ENCODE measurements at regions not wholly inside any gene's neighbourhood (a gene's known extent, or its start where the extent isn't known, plus 50 kb on each side); places are given as distances from the start of the nearest gene placed in this dataset.

GRCh38 chr21:15431053-15431452, 298.7 kb upstream of the USP25 start:
- peaks cover 0 to 4% of the 10 kb centered on the region in 2 experiments; a peak in 1 of 5 replicates for H3K27me3 ChIP-seq (ENCODE audit: control insufficient read depth in 2 of 2, insufficient read depth in 2 of 2, low read length in 2 of 2)
- H3K9me1 ChIP-seq (ENCODE audit: control insufficient read depth, insufficient read depth, low read length): no peaks in the 10 kb centered on the region
- no peak overlapping the region for H3K9ac ChIP-seq (ENCODE audit: insufficient read depth in 1 of 2, low read depth in 2 of 2, low read length in 2 of 2)
- no peak for ATAC-seq
- TF ChIP-seq CTCF (IDR thresholded peaks at IDR 0.05 in 2 of 3, conservative IDR thresholded peaks at IDR 0.05 in 1 of 3; ENCODE audit: insufficient read depth in 2 of 3, low read depth in 1 of 3, low read length in 3 of 3) (peak in 2 of 3 experiments; percentile 6 to 58; a peak in 3 of 6 replicates), TARDBP (IDR thresholded peaks at IDR 0.05) (no peak), ILK (tag; IDR thresholded peaks at IDR 0.05; ENCODE audit: borderline replicate concordance, low read depth) (no peak)
- POLR2A ChIA-PET: interaction anchor here (0.6 to 0.9 kb wide), 2 partner anchors 22 to 1052 kb away, joined by 3 read pairs; no protein-coding TSS in a partner anchor
- H3K36me3 ChIP-seq (ENCODE audit: control insufficient read depth, insufficient read depth, low read length): no peaks in the 10 kb centered on the region
- H3K79me2 ChIP-seq (ENCODE audit: control insufficient read depth, insufficient read depth, low read length): no peaks in the 10 kb centered on the region
- WGBS (ENCODE audit: insufficient coverage, low coverage, missing lambda C conversion rate): 10% methylated on average over 1 of the region's 1 CpG
- intact Hi-C loops (cut with micrococcal nuclease): no loop called here
- in situ Hi-C loops (cut with MboI): no loop called here
- no peak for DNase-seq (ENCODE audit: extremely low read depth in 1 of 4, low spot score in 3 of 4)
- CTCF ChIA-PET (ENCODE audit: low intra/inter-chr PET ratio): no interaction called here
- no peak overlapping the region for H3K27ac ChIP-seq (ENCODE audit: extremely low read depth, low read depth, low read length)
- no TSS peak for BruUV-seq (replicated peaks)
- H3K4me1 ChIP-seq (replicated peaks in 1 of 2; ENCODE audit: control insufficient read depth in 2 of 2, insufficient read depth in 2 of 2, low read length in 2 of 2): no peaks in the 10 kb centered on the region
- no peaks in the 10 kb centered on the region for H4K20me1 ChIP-seq (replicated peaks; ENCODE audit: control insufficient read depth, insufficient read depth, low read length)
- H3K4me2 ChIP-seq (ENCODE audit: insufficient read depth, low read length): no peak overlapping the region
- no peak overlapping the region for H3K4me3 ChIP-seq
- H2AFZ ChIP-seq (ENCODE audit: low read depth, low read length): no peak overlapping the region
- H3K9me3 ChIP-seq (replicated peaks; ENCODE audit: control insufficient read depth, insufficient read depth, low read depth, low read length): no peaks in the 10 kb centered on the region
- FAIRE-seq: no peak

GRCh38 chr21:15433091-15433490, 296.7 kb upstream of the USP25 start:
- H3K4me2 ChIP-seq (ENCODE audit: insufficient read depth, low read length): no peak overlapping the region
- no peaks in the 10 kb centered on the region for H3K4me1 ChIP-seq (replicated peaks in 1 of 2; ENCODE audit: control insufficient read depth in 2 of 2, insufficient read depth in 2 of 2, low read length in 2 of 2)
- in situ Hi-C loops (cut with MboI): no loop called here
- ChIA-PET POLR2A (no interaction called here), CTCF (ENCODE audit: low intra/inter-chr PET ratio) (no interaction called here)
- DNase-seq (ENCODE audit: extremely low read depth in 1 of 4, low spot score in 3 of 4) (no peak), ATAC-seq (no peak), FAIRE-seq (no peak)
- H3K79me2 ChIP-seq (ENCODE audit: control insufficient read depth, insufficient read depth, low read length): no peaks in the 10 kb centered on the region
- no peaks in the 10 kb centered on the region for H3K9me1 ChIP-seq (ENCODE audit: control insufficient read depth, insufficient read depth, low read length)
- no peaks in the 10 kb centered on the region for H3K36me3 ChIP-seq (ENCODE audit: control insufficient read depth, insufficient read depth, low read length)
- no peaks in the 10 kb centered on the region for H4K20me1 ChIP-seq (replicated peaks; ENCODE audit: control insufficient read depth, insufficient read depth, low read length)
- BruUV-seq (replicated peaks): no TSS peak
- intact Hi-C loops (cut with micrococcal nuclease): no loop called here
- no peak overlapping the region for H3K27ac ChIP-seq (ENCODE audit: extremely low read depth, low read depth, low read length)
- no peak overlapping the region for H3K9ac ChIP-seq (ENCODE audit: insufficient read depth in 1 of 2, low read depth in 2 of 2, low read length in 2 of 2)
- 9% methylated on average over 4 of the region's 4 CpGs for WGBS (ENCODE audit: insufficient coverage, low coverage, missing lambda C conversion rate)
- no peak overlapping the region for H2AFZ ChIP-seq (ENCODE audit: low read depth, low read length)
- no peaks in the 10 kb centered on the region for H3K27me3 ChIP-seq (ENCODE audit: control insufficient read depth in 2 of 2, insufficient read depth in 2 of 2, low read length in 2 of 2)
- H3K9me3 ChIP-seq (replicated peaks; ENCODE audit: control insufficient read depth, insufficient read depth, low read depth, low read length): no peaks in the 10 kb centered on the region
- no peak overlapping the region for H3K4me3 ChIP-seq
- TF ChIP-seq TFAM (CRISPR knock-in tag; conservative IDR thresholded peaks at IDR 0.05): no peak
- TF ChIP-seq RAD51 (IDR thresholded peaks at IDR 0.05; ENCODE audit: borderline replicate concordance, low read depth): no peak
- TF ChIP-seq ZNF511 (CRISPR knock-in tag; IDR thresholded peaks at IDR 0.05): no peak
- no peak for TF ChIP-seq ZBTB2 (IDR thresholded peaks at IDR 0.05)
- no peak for TF ChIP-seq GATA2 (CRISPR knock-in tag; IDR thresholded peaks at IDR 0.05)
- TF ChIP-seq SIX5 (IDR thresholded peaks at IDR 0.05; ENCODE audit: borderline replicate concordance in 1 of 2, insufficient read depth in 1 of 2, low read depth in 1 of 2, low read length in 2 of 2): no peak
- TF ChIP-seq RBBP5 (IDR thresholded peaks at IDR 0.05; ENCODE audit: borderline replicate concordance, insufficient read depth, low read length, poor library complexity, severe bottlenecking): no peak
